MM.1S (cell line): ENCODE measurements at regions not wholly inside any gene's neighbourhood (a gene's known extent, or its start where the extent isn't known, plus 50 kb on each side); places are given as distances from the start of the nearest gene placed in this dataset.

Experiments used
- CTCF ChIP-seq: fragments of 300-600 bp; sonication (generic); IDR thresholded peaks from 2 replicates; pipeline ENCODE4 v1.5.1; 2016; ENCODE audit warnings: antibody characterized with exemption, low read length, mixed read lengths
- EZH2 ChIP-seq: fragments of 300-600 bp; sonication (generic); optimal IDR thresholded peaks from 2 replicates; pipeline ENCODE3; 2017; ENCODE audit warnings: low read depth, mild to moderate bottlenecking, antibody characterized with exemption, low read length, mixed read lengths

DNA sequence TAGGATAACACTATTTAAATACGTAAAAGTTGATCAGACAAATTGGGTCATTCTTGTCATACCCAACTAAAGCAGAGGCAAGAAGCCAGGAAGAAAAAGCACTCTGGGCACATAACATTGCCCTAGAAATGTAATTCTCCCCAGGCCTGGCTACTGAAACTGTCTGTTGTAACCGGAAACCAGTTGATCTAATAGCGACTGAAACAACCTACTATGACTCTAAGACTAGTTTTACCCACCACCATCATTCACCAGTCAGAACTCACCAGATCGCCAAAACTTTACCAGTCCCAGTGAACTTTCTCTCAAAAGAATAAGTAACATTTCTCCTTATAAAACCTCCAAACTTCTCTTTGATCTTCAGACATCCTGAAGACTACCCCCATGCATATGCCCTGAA lies 99.3 kb upstream of the WWC1 start:
- no peak for TF ChIP-seq CTCF
- no peak for TF ChIP-seq EZH2
